NB4 (cell line): ENCODE measurements at regions not wholly inside any gene's neighbourhood (a gene's known extent, or its start where the extent isn't known, plus 50 kb on each side); places are given as distances from the start of the nearest gene placed in this dataset.

Experiments used
- DNase-seq: peaks from one replicate; pipeline ENCODE4 v3.0.0; 2010; ENCODE audit warnings: low read depth
- H3K4me3 ChIP-seq: one replicate; pipeline ENCODE4 v1.5.1; 2011; ENCODE audit warnings: mild to moderate bottlenecking, low read depth, low read length, moderate library complexity
- MYC ChIP-seq: IDR thresholded peaks from 2 replicates; pipeline ENCODE4 v1.6.1; 2011; ENCODE audit warnings: low read depth, low read length
- POLR2A ChIP-seq: IDR thresholded peaks from 2 replicates; pipeline ENCODE4 v1.6.1; 2011; ENCODE audit warnings: mild to moderate bottlenecking; ENCODE audit not compliant: insufficient read length; ENCODE audit errors: extremely low read depth
- TF ChIP-seq, protein P1 (sequence below): IDR thresholded peaks from 2 replicates; pipeline ENCODE4 v1.6.1; 2011; ENCODE audit warnings: low read depth, low read length
- TF ChIP-seq, protein P2 (sequence below): IDR thresholded peaks from one replicate; pipeline ENCODE4 v1.5.1; 2012; ENCODE audit warnings: low read depth, low read length

DNA sequence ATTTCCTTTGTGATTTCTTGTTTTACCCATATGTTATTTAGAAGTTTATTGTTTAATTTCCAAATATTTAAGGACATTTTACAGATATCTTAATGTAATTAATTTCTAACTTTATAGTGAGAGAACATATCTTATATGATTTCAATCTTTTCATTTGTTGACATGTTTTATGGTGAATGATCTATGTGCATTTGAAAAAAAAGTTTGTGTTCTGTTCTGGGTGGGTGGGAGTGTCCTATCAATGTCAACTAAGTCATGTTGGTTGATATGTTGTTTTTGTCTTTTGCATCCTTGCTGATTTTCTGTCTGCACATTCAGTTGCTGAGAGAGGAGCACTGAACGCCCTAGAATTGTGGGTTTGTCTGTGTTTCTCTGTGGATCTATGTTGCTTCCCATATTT lies 50.3 kb upstream of the CBFA2T3 start:
- no peak for DNase-seq
- TF ChIP-seq, protein P1, sequence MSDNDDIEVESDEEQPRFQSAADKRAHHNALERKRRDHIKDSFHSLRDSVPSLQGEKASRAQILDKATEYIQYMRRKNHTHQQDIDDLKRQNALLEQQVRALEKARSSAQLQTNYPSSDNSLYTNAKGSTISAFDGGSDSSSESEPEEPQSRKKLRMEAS: no peak
- no peak for TF ChIP-seq POLR2A
- H3K4me3 ChIP-seq: no peak overlapping the region

DNA sequence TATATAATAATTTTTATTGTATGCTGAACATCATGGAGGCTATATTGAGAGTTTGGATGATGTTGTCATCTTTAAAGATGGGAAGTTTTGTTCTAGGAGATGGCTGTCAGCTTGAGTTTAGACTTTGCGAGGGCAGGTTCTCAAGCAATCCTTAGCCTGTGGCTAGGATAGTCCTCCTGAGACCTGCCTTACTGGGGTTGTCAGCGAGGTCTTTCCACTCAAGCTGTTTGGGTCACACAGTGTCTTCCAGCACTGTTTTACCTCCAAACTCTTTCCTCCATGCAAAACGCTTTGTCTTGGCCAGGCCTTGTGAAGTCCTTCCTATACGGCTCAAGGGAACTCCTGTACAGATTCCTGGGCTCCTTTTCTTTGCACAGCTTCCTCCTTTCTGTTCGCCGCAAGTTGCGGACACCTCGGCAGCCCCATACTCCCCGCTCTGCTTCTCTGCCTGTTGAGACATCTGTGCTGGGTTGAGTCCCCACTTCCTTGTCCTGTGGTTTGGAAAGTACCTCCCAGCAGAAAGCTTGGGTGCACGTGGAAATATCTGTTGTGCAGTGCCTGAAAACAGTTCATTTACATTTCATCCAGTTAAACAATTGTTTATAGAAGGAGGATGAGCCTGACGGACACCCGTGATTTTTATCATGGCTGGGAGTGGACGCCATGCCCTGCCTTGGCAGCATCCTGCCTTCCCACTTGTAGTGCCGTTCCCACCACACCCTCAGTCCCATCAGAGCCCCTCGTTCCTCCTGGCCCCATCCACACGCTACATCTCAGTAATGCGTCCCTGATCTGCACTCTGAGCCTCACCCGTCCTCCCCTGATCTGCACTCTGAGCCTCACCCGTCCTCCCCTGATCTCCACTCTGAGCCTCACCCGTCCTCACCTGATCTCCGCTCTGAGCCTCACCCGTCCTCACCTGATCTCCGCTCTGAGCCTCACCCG lies 55.0 kb upstream of the CBFA2T3 start:
- no peak overlapping the region for H3K4me3 ChIP-seq
- TF ChIP-seq, protein P2, sequence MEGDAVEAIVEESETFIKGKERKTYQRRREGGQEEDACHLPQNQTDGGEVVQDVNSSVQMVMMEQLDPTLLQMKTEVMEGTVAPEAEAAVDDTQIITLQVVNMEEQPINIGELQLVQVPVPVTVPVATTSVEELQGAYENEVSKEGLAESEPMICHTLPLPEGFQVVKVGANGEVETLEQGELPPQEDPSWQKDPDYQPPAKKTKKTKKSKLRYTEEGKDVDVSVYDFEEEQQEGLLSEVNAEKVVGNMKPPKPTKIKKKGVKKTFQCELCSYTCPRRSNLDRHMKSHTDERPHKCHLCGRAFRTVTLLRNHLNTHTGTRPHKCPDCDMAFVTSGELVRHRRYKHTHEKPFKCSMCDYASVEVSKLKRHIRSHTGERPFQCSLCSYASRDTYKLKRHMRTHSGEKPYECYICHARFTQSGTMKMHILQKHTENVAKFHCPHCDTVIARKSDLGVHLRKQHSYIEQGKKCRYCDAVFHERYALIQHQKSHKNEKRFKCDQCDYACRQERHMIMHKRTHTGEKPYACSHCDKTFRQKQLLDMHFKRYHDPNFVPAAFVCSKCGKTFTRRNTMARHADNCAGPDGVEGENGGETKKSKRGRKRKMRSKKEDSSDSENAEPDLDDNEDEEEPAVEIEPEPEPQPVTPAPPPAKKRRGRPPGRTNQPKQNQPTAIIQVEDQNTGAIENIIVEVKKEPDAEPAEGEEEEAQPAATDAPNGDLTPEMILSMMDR: no peak
- no peak for TF ChIP-seq POLR2A
- TF ChIP-seq, protein P1: peak; percentile 95
- peak; percentile 94 for TF ChIP-seq MYC
- peak; percentile 99 for DNase-seq

DNA sequence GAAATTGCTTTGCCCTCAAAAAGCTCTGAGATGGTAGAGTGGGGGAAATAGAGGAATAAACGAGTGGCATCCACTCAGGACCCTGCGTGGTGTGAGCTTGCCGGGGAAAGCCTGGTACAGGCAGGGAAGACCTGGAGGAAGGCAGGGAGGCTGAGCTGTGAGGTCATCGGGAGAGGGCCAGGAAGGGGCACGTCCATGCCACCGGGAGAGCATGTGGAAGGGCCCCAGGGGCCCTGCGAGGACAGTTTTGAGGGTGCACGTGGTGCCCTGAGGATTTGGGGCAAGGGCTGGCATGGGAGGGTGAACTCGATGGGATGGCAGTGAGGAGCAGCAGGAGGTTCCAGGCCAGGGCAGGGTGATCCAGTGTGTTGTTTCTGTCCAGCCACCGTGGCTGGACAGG lies 56.3 kb upstream of the CBFA2T3 start:
- H3K4me3 ChIP-seq: no peak overlapping the region
- TF ChIP-seq MYC: no peak
- DNase-seq: no peak

DNA sequence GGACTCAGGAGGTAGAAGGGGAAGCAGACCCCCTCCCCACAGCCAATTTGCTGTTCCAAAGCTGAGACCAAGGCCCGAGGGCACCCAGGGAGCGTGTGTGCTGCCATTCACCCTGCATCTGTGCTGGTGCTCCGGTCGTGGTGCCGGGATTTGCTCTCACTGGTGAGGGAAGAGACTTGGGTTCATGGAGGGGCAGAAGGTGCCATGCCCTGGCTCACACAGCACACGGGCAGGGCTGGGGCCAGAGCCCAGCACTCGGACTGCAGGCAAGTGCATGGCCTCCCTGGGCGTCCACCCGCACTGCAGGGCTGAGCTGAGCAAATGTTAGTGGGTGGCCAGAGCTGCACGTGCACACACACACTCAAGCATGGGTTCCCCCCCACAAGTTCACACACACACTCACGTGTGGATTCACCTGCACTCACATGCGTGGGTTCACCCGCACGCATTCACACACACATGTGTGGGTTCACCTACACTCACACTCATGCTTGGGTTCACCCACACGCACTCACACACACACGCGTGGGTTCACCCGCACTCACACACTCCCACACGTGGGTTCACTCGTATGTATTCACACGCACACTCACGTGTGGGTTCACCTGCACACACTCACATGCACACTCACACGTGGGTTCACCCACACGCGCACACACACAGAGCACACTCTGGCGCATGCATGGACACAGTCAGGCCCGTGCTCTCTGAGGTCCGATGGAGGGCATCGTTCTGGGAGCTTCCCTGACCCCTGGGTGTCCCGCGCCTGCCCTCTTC lies 57.0 kb upstream of the CBFA2T3 start:
- no peak overlapping the region for H3K4me3 ChIP-seq
- TF ChIP-seq, protein P1: no peak
- TF ChIP-seq POLR2A: no peak
- no peak for TF ChIP-seq MYC
- TF ChIP-seq, protein P2: no peak
- no peak for DNase-seq

DNA sequence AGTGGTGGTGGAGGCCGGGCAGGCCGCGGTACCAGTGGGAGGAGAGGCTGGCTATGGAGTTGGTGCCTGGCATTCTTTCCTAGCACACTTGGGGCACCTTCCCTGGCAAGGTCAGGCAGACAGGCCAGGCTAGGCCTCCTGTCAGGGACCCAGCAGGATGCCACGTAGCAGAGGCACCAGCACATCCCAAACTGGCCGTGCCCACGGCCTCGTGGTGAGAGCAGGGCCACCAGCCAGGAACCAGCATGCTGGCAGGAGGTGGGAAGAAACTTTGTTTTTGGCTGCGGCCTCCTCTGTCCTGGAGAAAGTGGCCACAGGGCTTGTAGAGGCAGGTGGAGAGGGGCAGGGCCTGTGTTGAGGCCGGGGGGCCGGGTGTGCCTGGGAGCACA lies 57.6 kb upstream of the CBFA2T3 start:
- TF ChIP-seq, protein P2: no peak
- TF ChIP-seq, protein P1: no peak
- TF ChIP-seq MYC (no peak), POLR2A (no peak)
- no peak for DNase-seq

DNA sequence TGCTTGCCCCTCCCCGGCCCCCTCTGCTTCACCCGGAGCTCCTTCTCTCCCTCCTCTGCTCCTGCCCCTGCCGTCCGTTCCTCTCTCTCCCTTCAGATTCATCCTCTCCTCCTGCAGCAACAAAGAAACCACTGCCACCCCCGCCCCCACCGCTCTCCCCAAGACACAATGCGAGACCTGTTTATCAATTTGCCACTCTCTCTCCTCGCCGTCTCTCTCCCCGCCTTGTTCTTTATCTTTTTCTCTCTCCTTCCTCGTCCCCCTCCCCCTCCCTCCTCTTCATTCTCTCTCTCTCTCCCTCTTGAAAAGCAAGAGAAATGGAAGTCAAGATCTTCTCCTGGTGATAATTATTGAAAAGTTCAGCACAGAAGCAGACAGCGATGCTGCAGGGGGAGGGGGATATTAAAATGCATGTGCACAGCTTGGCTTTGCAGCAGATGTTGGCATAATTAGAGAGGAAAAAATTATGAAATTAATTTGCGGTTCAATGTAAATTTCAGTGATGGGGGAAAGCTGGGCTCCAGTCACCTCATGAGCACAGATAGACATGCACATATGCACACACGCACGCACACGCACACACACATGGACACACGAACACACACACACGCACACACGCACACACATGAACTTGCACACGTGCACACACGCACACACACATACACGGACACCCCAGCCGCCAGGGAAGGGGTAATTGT lies 58.1 kb upstream of the CBFA2T3 start:
- TF ChIP-seq, protein P1: no peak
- TF ChIP-seq MYC (no peak), POLR2A (no peak)
- TF ChIP-seq, protein P2: no peak
- DNase-seq: peak; percentile 49
- no peak overlapping the region for H3K4me3 ChIP-seq

More for the DNA sequence above, 57.6 kb upstream of the CBFA2T3 start:
- H3K4me3 ChIP-seq: no peak overlapping the region
